Right cardiac atrium (tissue), 5 donors: ENCODE measurements at regions not wholly inside any gene's neighbourhood (a gene's known extent, or its start where the extent isn't known, plus 50 kb on each side); places are given as distances from the start of the nearest gene placed in this dataset.

Source experiments
- ATAC-seq, 2 donors: fragments of 200-7000 bp; cut with Tn5 transposase; one replicate each; pipeline versions ENCODE4 v1.8.0 to v1.9.1; 2020; ENCODE audit warnings: moderate library complexity in 2 of 2, mild to moderate bottlenecking in 1 of 2
- DNase-seq, 3 donors: peaks; one replicate each; pipeline ENCODE4 v3.0.0-alpha.2; 2020
- H3K27ac ChIP-seq: one replicate; pipeline ENCODE4 v1.5.1; 2013; ENCODE audit warnings: mild to moderate bottlenecking, low read length, control low read depth, moderate library complexity
- H3K27me3 ChIP-seq: one replicate; pipeline ENCODE4 v1.6.1; 2013; ENCODE audit not compliant: control insufficient read depth, insufficient read depth
- H3K4me1 ChIP-seq: one replicate; pipeline ENCODE4 v1.6.1; 2013; ENCODE audit warnings: low read length; ENCODE audit not compliant: control insufficient read depth, insufficient read depth
- H3K4me3 ChIP-seq: one replicate; pipeline ENCODE4 v1.5.1; 2013; ENCODE audit warnings: low read length, control low read depth
- H3K9me3 ChIP-seq: one replicate; pipeline ENCODE4 v1.6.1; 2013; ENCODE audit warnings: low read length; ENCODE audit not compliant: control insufficient read depth
- WGBS: extraction: QIAGEN DNeasy Blood & Tissue Kit; methylation state at CpG from one replicate; pipeline ENCODE4 v1.1.7; 2013; 5-methylcytosine and 5-hydroxymethylcytosine counted together
- intact Hi-C, 4 donors: fragments of 100-400 bp; cut with DNase I; formaldehyde crosslinking; loops; one replicate each; pipeline versions ENCODE4 v1.11.0 to v1.14.0; 2022 to 2023
- donor health status: healthy with polysubstance abuse.
- donor health status: DM: no; HTN: yes; CAD: no.
- donor health status: DM: no; HTN: no; CAD: no.
- donor health status: DM: no; HTN: yes; CAD: no; lungs with severe emphysema.
- donor health status: DM: yes; HTN: yes; CAD: no.

- intact Hi-C loops = no loop called here
- Histone ChIP-seq H3K27me3 (no peaks in the 10 kb centered on the region), H3K9me3 (no peaks in the 10 kb centered on the region), H3K27ac (no peak overlapping the region), H3K4me3 (no peak overlapping the region), H3K4me1 (no peaks in the 10 kb centered on the region)
- no peak for DNase-seq
- 91% methylated on average over 10 of the region's 10 CpGs for WGBS
- ATAC-seq = peak in 1 of 2 donors; percentile 26
These were observed 245.7 kb upstream of the IRX1 start for GRCh38 chr5:3349704-3350565.

DNA sequence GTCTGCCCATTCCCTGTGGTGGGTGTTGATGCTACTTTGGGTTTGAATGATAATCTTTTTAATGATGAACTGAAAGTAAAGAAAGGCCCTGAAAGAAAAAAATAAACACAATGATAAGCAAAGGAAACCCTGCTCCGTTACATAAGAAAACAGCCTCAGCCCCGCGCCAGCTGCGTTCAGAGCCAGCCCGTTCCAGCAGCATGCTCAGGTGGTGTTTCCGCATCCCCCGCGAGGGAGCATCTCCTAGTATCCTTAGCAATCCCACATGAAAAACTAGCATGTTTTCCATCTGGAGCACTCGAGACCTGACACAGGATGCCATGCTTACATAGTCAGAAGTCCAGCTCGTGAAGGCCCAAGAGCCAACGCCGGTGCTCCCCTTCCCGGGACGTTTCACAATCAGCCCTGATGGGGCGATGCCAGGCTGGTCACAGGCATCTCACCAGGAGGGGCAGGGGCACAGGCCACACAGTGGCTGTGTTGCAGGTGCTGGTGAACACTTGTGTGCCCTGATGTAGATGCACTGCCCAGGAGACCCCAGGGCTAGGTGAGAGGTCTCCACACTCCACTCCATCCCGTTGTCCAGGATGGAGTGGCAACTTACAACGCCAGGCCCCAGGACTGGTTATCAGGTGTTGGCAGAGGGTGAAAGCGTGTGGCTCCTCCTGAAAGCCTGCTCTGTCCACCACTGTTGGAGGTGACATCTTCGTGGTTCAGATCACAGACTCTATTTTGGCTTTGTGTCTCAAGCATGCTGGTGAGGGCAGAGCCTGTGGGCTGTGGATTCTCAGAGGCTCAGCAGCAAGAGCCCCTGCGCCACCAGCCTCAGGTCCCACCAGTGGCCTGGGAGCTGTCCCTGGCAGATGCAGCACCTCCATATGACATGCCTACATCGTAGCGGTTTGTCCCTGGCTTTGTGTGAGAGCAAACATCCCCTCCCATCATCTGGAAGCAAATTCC, 246.8 kb upstream of the IRX1 start:
- no peaks in the 10 kb centered on the region for H3K4me1 ChIP-seq
- DNase-seq = no peak
- H3K4me3 ChIP-seq = no peak overlapping the region
- H3K9me3 ChIP-seq = no peaks in the 10 kb centered on the region
- ATAC-seq = no peak
- WGBS = 79% methylated on average over 22 of the region's 22 CpGs
- intact Hi-C loops = no loop called here
- no peak overlapping the region for H3K27ac ChIP-seq
- no peaks in the 10 kb centered on the region for H3K27me3 ChIP-seq

DNA sequence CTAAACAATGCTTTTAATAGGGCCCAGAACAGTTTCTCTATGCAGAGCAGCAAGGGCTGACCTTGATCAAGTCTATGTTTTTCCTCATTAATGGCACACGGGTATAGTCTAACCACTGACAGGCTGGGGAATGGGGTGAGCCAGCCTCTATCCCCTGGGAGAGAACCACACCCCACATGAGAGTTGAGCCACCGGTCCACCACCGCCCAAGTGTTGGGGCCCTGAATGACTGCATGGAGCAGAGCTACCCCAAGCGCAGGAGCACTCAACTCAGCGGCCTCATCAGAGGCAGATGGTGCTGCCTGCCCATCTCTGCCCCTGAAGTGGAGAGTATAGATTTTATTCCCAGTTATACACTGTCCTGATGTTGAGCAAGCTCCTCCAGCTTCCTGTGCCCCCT, 247.9 kb upstream of the IRX1 start:
- DNase-seq (no peak), ATAC-seq (no peak)
- intact Hi-C loops = no loop called here
- H3K4me1 ChIP-seq = no peaks in the 10 kb centered on the region
- H3K27me3 ChIP-seq = no peaks in the 10 kb centered on the region
- 93% methylated on average over 5 of the region's 5 CpGs for WGBS
- no peaks in the 10 kb centered on the region for H3K9me3 ChIP-seq
- H3K4me3 ChIP-seq = no peak overlapping the region
- H3K27ac ChIP-seq = no peak overlapping the region

DNA sequence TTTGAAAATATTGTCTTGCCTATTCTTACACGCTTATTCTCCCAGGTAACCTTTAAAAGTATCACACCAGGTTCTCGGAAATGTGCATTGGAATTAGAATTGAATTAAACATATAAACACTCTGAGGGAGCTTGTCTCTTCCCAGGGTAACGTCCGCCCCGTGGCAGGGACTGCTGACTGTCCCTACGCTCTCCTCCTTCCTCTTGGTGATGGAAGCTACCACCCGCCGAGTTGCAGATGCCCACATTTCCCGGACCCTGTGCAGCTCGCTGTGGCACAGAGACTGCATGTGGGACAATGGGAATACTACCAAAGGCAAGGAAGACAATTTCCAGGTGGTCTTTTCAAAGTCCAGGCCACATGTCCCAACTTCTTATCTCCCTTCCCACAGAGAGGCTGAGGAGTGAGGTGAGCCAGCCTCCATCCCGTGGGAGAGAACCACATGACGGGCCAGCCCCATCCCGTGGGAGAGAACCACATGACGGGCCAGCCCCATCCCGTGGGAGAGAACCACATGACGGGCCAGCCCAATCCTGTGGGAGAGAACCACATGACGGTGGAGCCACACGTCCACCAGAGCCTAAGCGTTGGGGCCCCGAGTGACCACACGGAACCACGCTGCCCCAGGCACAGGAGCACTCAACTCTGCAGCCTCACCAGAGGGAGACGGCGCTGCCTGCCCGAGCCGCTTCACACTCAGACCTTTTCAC, 249.4 kb upstream of the IRX1 start:
- intact Hi-C loops = no loop called here
- ATAC-seq (no peak), DNase-seq (no peak)
- no peaks in the 10 kb centered on the region for H3K9me3 ChIP-seq
- 87% methylated on average over 26 of the region's 26 CpGs for WGBS
- H3K4me1 ChIP-seq = no peaks in the 10 kb centered on the region
- no peak overlapping the region for H3K27ac ChIP-seq
- H3K27me3 ChIP-seq = no peaks in the 10 kb centered on the region
- no peak overlapping the region for H3K4me3 ChIP-seq

DNA sequence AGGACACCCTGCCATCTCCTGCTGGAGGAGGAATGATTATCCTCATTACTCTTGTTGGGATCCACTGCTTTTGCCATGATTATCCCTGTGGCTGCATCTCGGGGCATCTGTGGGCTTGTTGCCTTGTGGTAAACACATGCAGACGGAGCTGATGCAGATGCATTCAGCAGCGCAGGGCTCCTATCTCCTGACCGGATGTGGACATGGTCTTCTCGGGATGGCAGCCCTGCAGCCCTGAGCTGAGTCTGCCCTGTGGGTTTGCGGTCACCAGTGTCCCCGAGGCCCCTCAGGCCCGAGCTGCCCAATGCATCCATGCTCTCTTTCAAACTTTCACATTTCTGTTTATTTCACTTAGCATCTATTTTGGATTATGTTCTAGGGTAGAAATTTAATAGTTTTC, 250.4 kb upstream of the IRX1 start:
- DNase-seq (no peak), ATAC-seq (no peak)
- Histone ChIP-seq H3K4me3 (no peak overlapping the region), H3K9me3 (no peaks in the 10 kb centered on the region), H3K4me1 (no peaks in the 10 kb centered on the region), H3K27me3 (no peaks in the 10 kb centered on the region), H3K27ac (no peak overlapping the region)
- intact Hi-C loops = no loop called here
- 86% methylated on average over 8 of the region's 8 CpGs for WGBS

GRCh38 chr5:3344671-3345070, 251.0 kb upstream of the IRX1 start:
- 89% methylated on average over 11 of the region's 11 CpGs for WGBS
- no peak overlapping the region for H3K27ac ChIP-seq
- no peak overlapping the region for H3K4me3 ChIP-seq
- DNase-seq = no peak
- no peak for ATAC-seq
- no peaks in the 10 kb centered on the region for H3K9me3 ChIP-seq
- intact Hi-C loops = no loop called here
- no peaks in the 10 kb centered on the region for H3K4me1 ChIP-seq
- H3K27me3 ChIP-seq = no peaks in the 10 kb centered on the region

DNA sequence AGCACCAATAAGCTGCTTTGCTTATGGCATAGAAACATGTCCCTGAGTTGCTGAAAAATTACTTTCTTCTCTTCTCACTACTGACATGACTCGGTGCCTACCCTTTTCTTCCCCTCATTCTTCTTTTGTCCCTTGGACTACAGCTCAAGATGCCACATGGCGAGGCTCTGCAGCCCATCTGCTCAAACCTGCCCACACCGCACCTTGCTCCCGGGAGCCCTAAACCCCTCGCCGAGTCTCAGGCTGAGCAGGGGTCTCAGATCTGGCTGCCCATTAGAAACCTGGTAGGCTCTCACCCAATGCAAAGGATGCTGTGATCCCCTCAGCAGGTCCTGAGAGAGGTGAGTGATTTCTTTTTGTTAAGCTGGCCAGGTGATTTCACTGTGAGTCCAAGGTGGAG, 251.7 kb upstream of the IRX1 start:
- intact Hi-C loops = no loop called here
- 87% methylated on average over 6 of the region's 6 CpGs for WGBS
- ATAC-seq = no peak

DNA sequence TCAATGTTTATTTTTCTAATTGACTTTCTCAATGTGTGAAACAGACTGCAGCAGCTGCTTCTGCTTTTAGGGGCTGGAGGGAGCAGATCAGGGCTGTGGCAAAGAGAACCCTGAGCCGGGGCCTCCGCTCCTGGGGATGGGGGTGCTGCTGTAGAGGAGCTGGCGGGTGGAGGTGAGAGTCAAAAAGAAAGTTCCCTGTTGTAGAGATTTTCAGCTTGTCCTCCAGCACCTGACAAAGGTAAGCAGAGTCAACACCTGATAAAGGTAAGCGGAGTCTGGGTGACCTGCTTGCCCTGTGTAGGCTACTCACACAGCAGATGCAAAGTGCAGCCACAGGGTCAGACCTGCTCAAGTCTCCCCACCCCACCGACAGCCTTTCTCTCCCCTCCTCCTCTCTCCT, 252.4 kb upstream of the IRX1 start:
- no peak overlapping the region for H3K27ac ChIP-seq
- 75% methylated on average over 5 of the region's 5 CpGs for WGBS
- H3K9me3 ChIP-seq = no peaks in the 10 kb centered on the region
- no peak overlapping the region for H3K4me3 ChIP-seq
- ATAC-seq (no peak), DNase-seq (no peak)
- no peaks in the 10 kb centered on the region for H3K27me3 ChIP-seq
- intact Hi-C loops = no loop called here
- no peaks in the 10 kb centered on the region for H3K4me1 ChIP-seq

More for the DNA sequence above, 251.7 kb upstream of the IRX1 start:
- Histone ChIP-seq H3K4me3 (no peak overlapping the region), H3K27me3 (no peaks in the 10 kb centered on the region), H3K9me3 (no peaks in the 10 kb centered on the region), H3K27ac (no peak overlapping the region), H3K4me1 (no peaks in the 10 kb centered on the region)
- no peak for DNase-seq

- WGBS = 86% methylated on average over 18 of the region's 18 CpGs
- no peak overlapping the region for H3K4me3 ChIP-seq
- no peak for DNase-seq
- no peaks in the 10 kb centered on the region for H3K9me3 ChIP-seq
- H3K4me1 ChIP-seq = no peaks in the 10 kb centered on the region
- intact Hi-C loops = no loop called here
- H3K27me3 ChIP-seq = no peaks in the 10 kb centered on the region
- ATAC-seq = no peak
- no peak overlapping the region for H3K27ac ChIP-seq
These were observed 253.1 kb upstream of the IRX1 start for GRCh38 chr5:3342271-3343100.

GRCh38 chr5:3341446-3342240, 254.0 kb upstream of the IRX1 start:
- ATAC-seq (no peak), DNase-seq (no peak)
- Histone ChIP-seq H3K9me3 (no peaks in the 10 kb centered on the region), H3K4me1 (no peaks in the 10 kb centered on the region), H3K27ac (no peak overlapping the region), H3K4me3 (no peak overlapping the region), H3K27me3 (no peaks in the 10 kb centered on the region)
- 88% methylated on average over 15 of the region's 15 CpGs for WGBS
- intact Hi-C loops = no loop called here
